K562 (cell line): ENCODE measurements at regions not wholly inside any gene's neighbourhood (a gene's known extent, or its start where the extent isn't known, plus 50 kb on each side); places are given as distances from the start of the nearest gene placed in this dataset.

Experiments
- ATAC-seq: fragments of 200-7000 bp; cut with Tn5 transposase; 3 replicates; pipeline ENCODE4 v1.9.1; 2020; ENCODE audit warnings: moderate library complexity
- BruUV-seq: library from RNA; stranded (reverse); fragments of 400-500 nt; replicated peaks from 2 replicates; lab custom pipeline; 2021; lab: Mats Ljungman, UMichigan
- CTCF ChIA-PET: fragments of 300-600 bp; formaldehyde crosslinking; extraction: SDS; loops from one replicate; lab custom pipeline; 2021; ENCODE audit warnings: low intra/inter-chr PET ratio; lab: Yijun Ruan, JAX
- POLR2A ChIA-PET: fragments of 300-600, 350-650 bp; sonication (Branson Sonifier 250); formaldehyde crosslinking; extraction: SDS; loops from one replicate; lab custom pipeline; 2021; ENCODE audit warnings: antibody characterized with exemption, inconsistent platforms; lab: Yijun Ruan, JAX
- DNase-seq, 4 experiments: peaks; one replicate each; pipeline versions ENCODE4 v3.0.0 to v3.0.0-alpha.2; 2011 to 2018; ENCODE audit warnings: low spot score in 3 of 4, mixed read lengths in 3 of 4; ENCODE audit errors: extremely low read depth in 1 of 4
- FAIRE-seq: peaks from 2 replicates; lab custom pipeline; 2011; peaks lifted over from hg19 to GRCh38; lab: Jason Lieb, UNC
- H2AFZ ChIP-seq: 2 replicates; pipeline ENCODE4 v1.6.0; 2011; ENCODE audit warnings: low read depth, low read length, control low read depth, inconsistent platforms
- H3K27ac ChIP-seq: fragments of 200-600 bp; 3 replicates; pipeline ENCODE4 v1.8.0; 2011; ENCODE audit warnings: low read depth, mild to moderate bottlenecking, control low read depth, inconsistent platforms, low read length, moderate library complexity, mixed read lengths; ENCODE audit errors: extremely low read depth
- H3K27me3 ChIP-seq, 2 experiments: fragments of 300-600 bp in 1 of 2; 2 replicates in 1 of 2; 3 replicates in 1 of 2; pipeline versions ENCODE4 v1.6.0 to v1.8.0; 2011; ENCODE audit warnings: inconsistent platforms in 2 of 2, low read length in 2 of 2, mild to moderate bottlenecking in 1 of 2, mixed read lengths in 1 of 2, moderate library complexity in 1 of 2; ENCODE audit not compliant: control insufficient read depth in 2 of 2, insufficient read depth in 2 of 2
- H3K36me3 ChIP-seq: fragments of 300-600 bp; 3 replicates; pipeline ENCODE4 v1.8.0; 2011; ENCODE audit warnings: mild to moderate bottlenecking, low read length, inconsistent platforms; ENCODE audit not compliant: control insufficient read depth, insufficient read depth
- H3K4me1 ChIP-seq, 2 experiments: fragments of 200-600 bp in 1 of 2; replicated peaks in 1 of 2; 2 replicates in 1 of 2; 3 replicates in 1 of 2; pipeline versions ENCODE4 v1.5.1 to v1.8.0; 2011; ENCODE audit warnings: inconsistent platforms in 2 of 2, low read length in 2 of 2, mild to moderate bottlenecking in 1 of 2, mixed read lengths in 1 of 2, moderate library complexity in 1 of 2; ENCODE audit not compliant: control insufficient read depth in 2 of 2, insufficient read depth in 2 of 2
- H3K4me2 ChIP-seq: 2 replicates; pipeline ENCODE4 v1.6.1; 2011; ENCODE audit warnings: low read length, control low read depth, inconsistent platforms, mixed read lengths; ENCODE audit not compliant: insufficient read depth
- H3K4me3 ChIP-seq: fragments of 200-600 bp; sonication (generic), shearing (Covaris generic); 2 replicates; pipeline ENCODE4 v1.5.1; 2016; ENCODE audit warnings: control low read depth, inconsistent platforms
- H3K79me2 ChIP-seq: fragments of 200-600 bp; 3 replicates; pipeline ENCODE4 v1.8.0; 2011; ENCODE audit warnings: low read length, inconsistent platforms; ENCODE audit not compliant: control insufficient read depth, insufficient read depth
- H3K9ac ChIP-seq, 2 experiments: 2 replicates each; pipeline versions ENCODE4 v1.6.0 to v1.6.1; 2011; ENCODE audit warnings: low read depth in 2 of 2, low read length in 2 of 2, control low read depth in 1 of 2, inconsistent platforms in 1 of 2, mild to moderate bottlenecking in 1 of 2, mixed read lengths in 1 of 2; ENCODE audit not compliant: insufficient read depth in 1 of 2
- H3K9me1 ChIP-seq: one replicate; pipeline ENCODE4 v1.6.0; 2011; ENCODE audit warnings: inconsistent platforms, mild to moderate bottlenecking, low read length, moderate library complexity; ENCODE audit not compliant: control insufficient read depth, insufficient read depth
- H3K9me3 ChIP-seq: replicated peaks from 2 replicates; pipeline ENCODE4 v1.5.1; 2011; ENCODE audit warnings: low read depth, low read length, inconsistent platforms; ENCODE audit not compliant: control insufficient read depth, insufficient read depth
- H4K20me1 ChIP-seq: replicated peaks from 2 replicates; pipeline ENCODE4 v1.6.1; 2011; ENCODE audit warnings: low read length, inconsistent platforms, mixed read lengths; ENCODE audit not compliant: control insufficient read depth, insufficient read depth
- ATF1 ChIP-seq, 2 experiments: fragments of 450-650 bp in 1 of 2; IDR thresholded peaks; 2 replicates each; pipeline ENCODE4 v1.6.1; 2016; ENCODE audit warnings: missing compliant biosample characterization in 1 of 2, missing genetic modification characterization in 1 of 2
- ETV6 ChIP-seq, 3 experiments: fragments of 150-350 bp in 1 of 3; sonication (generic) in 1 of 3; formaldehyde crosslinking in 1 of 3; IDR thresholded peaks; 2 replicates each; pipeline versions ENCODE4 v1.6.1 to v1.8.0; 2014 to 2022; ENCODE audit warnings: borderline replicate concordance in 2 of 3, low read depth in 2 of 3, antibody characterized with exemption in 1 of 3, low read length in 1 of 3, mild to moderate bottlenecking in 1 of 3, missing genetic modification reagents in 1 of 3
- NCOA6 ChIP-seq: fragments of 450-650 bp; IDR thresholded peaks from 2 replicates; pipeline ENCODE4 v1.6.1; 2017; ENCODE audit warnings: mild to moderate bottlenecking
- NFE2 ChIP-seq: IDR thresholded peaks from 2 replicates; pipeline ENCODE4 v1.6.1; 2014; ENCODE audit warnings: antibody characterized with exemption, low read depth
- SIN3B ChIP-seq: fragments of 450-650 bp; IDR thresholded peaks from 2 replicates; pipeline ENCODE4 v1.6.1; 2017; ENCODE audit warnings: low read depth, mild to moderate bottlenecking, moderate library complexity
- TBL1XR1 ChIP-seq, 2 experiments: IDR thresholded peaks; 2 replicates each; pipeline ENCODE4 v1.6.1; 2012; ENCODE audit warnings: improper control_type of control experiment in 2 of 2, low read length in 2 of 2, mild to moderate bottlenecking in 1 of 2
- WHSC1 ChIP-seq: IDR thresholded peaks from one replicate; pipeline ENCODE4 v1.6.1; 2012; ENCODE audit warnings: low read length, control low read depth, inconsistent platforms
- ZEB2 ChIP-seq: fragments of 450-650 bp; IDR thresholded peaks from 2 replicates; pipeline ENCODE4 v1.6.1; 2016
- ZNF75A ChIP-seq: fragments of 450-650 bp; formaldehyde crosslinking; IDR thresholded peaks from 2 replicates; pipeline ENCODE4 v1.4.0; 2020; ENCODE audit warnings: mild to moderate bottlenecking
- WGBS: fragments of 100-300 bp; shearing (Covaris generic); methylation state at CpG from one replicate; pipeline ENCODE4 v1.1.6; 2016; ENCODE audit warnings: low coverage, mixed read lengths; ENCODE audit not compliant: insufficient coverage; ENCODE audit errors: missing lambda C conversion rate; 5-methylcytosine and 5-hydroxymethylcytosine counted together
- in situ Hi-C: fragments of 300-500 bp; cut with MboI; formaldehyde crosslinking; loops from 4 replicates; pipeline ENCODE4 v1.15.0; 2018; ENCODE audit warnings: inconsistent platforms, mixed read lengths
- intact Hi-C: fragments of 100-400 bp; cut with micrococcal nuclease; formaldehyde crosslinking; loops from 2 replicates; pipeline ENCODE4 v1.14.2; 2022
- TF ChIP-seq, protein P1 (sequence below), 2 experiments: IDR thresholded peaks in 1 of 2; conservative IDR thresholded peaks in 1 of 2; 2 replicates each; pipeline ENCODE4 v1.6.1; 2016; ENCODE audit warnings: low read depth in 2 of 2, mild to moderate bottlenecking in 1 of 2, missing compliant biosample characterization in 1 of 2, missing genetic modification characterization in 1 of 2, moderate library complexity in 1 of 2
- TF ChIP-seq, protein P2 (sequence below): IDR thresholded peaks from 2 replicates; pipeline ENCODE4 v1.6.1; 2011; ENCODE audit warnings: borderline replicate concordance, low read depth, mild to moderate bottlenecking, moderate library complexity, low read length; ENCODE audit not compliant: insufficient read depth, poor library complexity, severe bottlenecking

DNA sequence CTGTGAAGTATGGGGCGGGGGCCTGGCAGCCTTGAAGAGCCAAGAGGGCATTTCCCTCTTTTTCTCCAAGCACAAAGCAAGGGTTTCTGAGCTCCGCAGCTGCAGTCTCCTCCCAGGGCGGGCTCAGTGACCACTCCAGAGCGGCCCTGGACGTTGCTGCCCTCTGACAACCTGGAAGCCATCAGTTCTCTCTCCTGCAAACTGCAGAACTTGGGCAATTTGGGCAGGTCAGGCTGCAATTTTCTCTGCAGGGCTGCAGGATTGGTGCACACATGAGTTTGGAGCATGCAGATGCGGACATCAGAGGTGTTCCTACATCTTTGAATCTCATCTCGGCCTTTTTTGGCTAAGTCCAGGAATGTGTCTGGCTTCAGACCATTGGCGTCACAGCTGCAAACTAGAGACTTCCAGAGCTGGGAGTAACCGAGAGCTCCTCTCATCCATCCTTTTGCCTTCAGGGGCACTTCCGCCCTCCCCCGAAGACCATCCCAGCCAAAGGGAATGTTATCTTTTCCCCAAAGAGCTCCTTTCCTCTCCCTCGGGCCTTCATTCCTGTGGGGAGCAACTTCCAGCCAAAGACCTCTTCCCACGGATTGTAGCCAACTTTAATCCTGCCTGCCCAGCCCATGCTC, 139.6 kb upstream of the WNT4 start:
- Histone ChIP-seq H4K20me1 (no peaks in the 10 kb centered on the region), H3K9ac (no peak overlapping the region), H3K4me2 (no peak overlapping the region), H3K4me3 (no peak overlapping the region), H3K4me1 (peaks cover 20% of the 10 kb centered on the region in 2 experiments), H3K27ac (no peak overlapping the region), H3K27me3 (peaks cover 25 to 37% of the 10 kb centered on the region in 2 experiments), H3K36me3 (no peaks in the 10 kb centered on the region), H3K79me2 (no peaks in the 10 kb centered on the region), H3K9me3 (no peaks in the 10 kb centered on the region), H3K9me1 (peaks cover 3% of the 10 kb centered on the region), H2AFZ (no peak overlapping the region)
- no peak for DNase-seq
- no peak for ATAC-seq
- FAIRE-seq, result no peak
- 7% methylated on average over 13 of the region's 13 CpGs for WGBS
- CTCF ChIA-PET, result no interaction called here
- in situ Hi-C loops, result no loop called here
- TF ChIP-seq ZEB2 (no peak), ATF1 (CRISPR knock-in tag; IDR thresholded peaks at IDR 0.05) (no peak), ATF1 (tag; IDR thresholded peaks at IDR 0.05) (no peak), WHSC1 (no peak), SIN3B (no peak), NCOA6 (no peak), TBL1XR1 (IDR thresholded peaks at IDR 0.05; ENCODE audit: low read length in 2 of 2) (no peak)
- POLR2A ChIA-PET, result interaction anchor here (0.6 to 1.2 kb wide), 3 partner anchors 9 to 25 kb away, joined by 3 read pairs; no protein-coding TSS in a partner anchor
- intact Hi-C loops, result no loop called here
- BruUV-seq, result no TSS peak

DNA sequence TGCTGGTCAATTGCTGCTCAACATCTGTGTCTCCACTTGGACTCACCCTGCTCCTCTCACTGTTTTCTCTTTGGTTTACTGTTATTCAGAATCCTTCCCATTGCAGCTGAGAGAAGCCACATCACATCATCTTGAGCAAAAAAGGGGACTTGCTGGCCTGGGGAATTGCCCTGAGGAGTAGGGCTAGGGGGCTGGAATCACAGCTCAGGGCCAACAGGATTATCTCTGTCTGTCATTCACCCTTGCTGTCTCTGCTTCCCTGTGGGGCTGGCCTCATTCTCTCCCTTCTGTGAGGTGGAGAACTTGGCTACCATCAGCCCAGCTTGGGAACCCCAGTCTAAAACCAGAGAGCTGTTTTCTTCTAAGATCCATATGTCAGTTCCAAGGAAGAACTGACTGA, 140.7 kb upstream of the WNT4 start:
- H3K4me3 ChIP-seq, result no peak overlapping the region
- no peaks in the 10 kb centered on the region for H3K36me3 ChIP-seq
- H3K4me1 ChIP-seq, result peaks cover 20% of the 10 kb centered on the region in 2 experiments
- no TSS peak for BruUV-seq
- ChIA-PET CTCF (no interaction called here), POLR2A (no interaction called here)
- H3K9me1 ChIP-seq, result peaks cover 3% of the 10 kb centered on the region
- no peak overlapping the region for H3K9ac ChIP-seq
- H3K27me3 ChIP-seq, result peaks cover 15 to 28% of the 10 kb centered on the region in 2 experiments
- no peaks in the 10 kb centered on the region for H3K9me3 ChIP-seq
- ATAC-seq, result no peak
- FAIRE-seq, result no peak
- no peak overlapping the region for H3K4me2 ChIP-seq
- in situ Hi-C loops (no loop called here), intact Hi-C loops (no loop called here)
- H3K79me2 ChIP-seq, result no peaks in the 10 kb centered on the region
- H3K27ac ChIP-seq, result no peak overlapping the region
- H4K20me1 ChIP-seq, result no peaks in the 10 kb centered on the region
- DNase-seq, result no peak
- no peak overlapping the region for H2AFZ ChIP-seq
- TF ChIP-seq ETV6 (IDR thresholded peaks at IDR 0.05; ENCODE audit: borderline replicate concordance in 1 of 2, low read depth in 2 of 2, low read length in 1 of 2) (no peak), ETV6 (CRISPR knock-in tag; IDR thresholded peaks at IDR 0.05; ENCODE audit: borderline replicate concordance) (no peak), NFE2 (no peak), ZNF75A (CRISPR knock-in tag) (no peak), ZEB2 (no peak)
- TF ChIP-seq, protein P1, sequence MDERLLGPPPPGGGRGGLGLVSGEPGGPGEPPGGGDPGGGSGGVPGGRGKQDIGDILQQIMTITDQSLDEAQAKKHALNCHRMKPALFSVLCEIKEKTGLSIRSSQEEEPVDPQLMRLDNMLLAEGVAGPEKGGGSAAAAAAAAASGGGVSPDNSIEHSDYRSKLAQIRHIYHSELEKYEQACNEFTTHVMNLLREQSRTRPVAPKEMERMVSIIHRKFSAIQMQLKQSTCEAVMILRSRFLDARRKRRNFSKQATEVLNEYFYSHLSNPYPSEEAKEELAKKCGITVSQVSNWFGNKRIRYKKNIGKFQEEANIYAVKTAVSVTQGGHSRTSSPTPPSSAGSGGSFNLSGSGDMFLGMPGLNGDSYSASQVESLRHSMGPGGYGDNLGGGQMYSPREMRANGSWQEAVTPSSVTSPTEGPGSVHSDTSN (CRISPR knock-in tag; IDR thresholded peaks at IDR 0.05; ENCODE audit: low read depth), result no peak
- TF ChIP-seq, protein P1 (tag; conservative IDR thresholded peaks at IDR 0.05; ENCODE audit: low read depth), result no peak
- TF ChIP-seq, protein P2, sequence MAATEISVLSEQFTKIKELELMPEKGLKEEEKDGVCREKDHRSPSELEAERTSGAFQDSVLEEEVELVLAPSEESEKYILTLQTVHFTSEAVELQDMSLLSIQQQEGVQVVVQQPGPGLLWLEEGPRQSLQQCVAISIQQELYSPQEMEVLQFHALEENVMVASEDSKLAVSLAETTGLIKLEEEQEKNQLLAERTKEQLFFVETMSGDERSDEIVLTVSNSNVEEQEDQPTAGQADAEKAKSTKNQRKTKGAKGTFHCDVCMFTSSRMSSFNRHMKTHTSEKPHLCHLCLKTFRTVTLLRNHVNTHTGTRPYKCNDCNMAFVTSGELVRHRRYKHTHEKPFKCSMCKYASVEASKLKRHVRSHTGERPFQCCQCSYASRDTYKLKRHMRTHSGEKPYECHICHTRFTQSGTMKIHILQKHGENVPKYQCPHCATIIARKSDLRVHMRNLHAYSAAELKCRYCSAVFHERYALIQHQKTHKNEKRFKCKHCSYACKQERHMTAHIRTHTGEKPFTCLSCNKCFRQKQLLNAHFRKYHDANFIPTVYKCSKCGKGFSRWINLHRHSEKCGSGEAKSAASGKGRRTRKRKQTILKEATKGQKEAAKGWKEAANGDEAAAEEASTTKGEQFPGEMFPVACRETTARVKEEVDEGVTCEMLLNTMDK, result no peak
